NB4 (cell line): ENCODE measurements at regions not wholly inside any gene's neighbourhood (a gene's known extent, or its start where the extent isn't known, plus 50 kb on each side); places are given as distances from the start of the nearest gene placed in this dataset.

ENCODE experiments used
- CTCF ChIP-seq: IDR thresholded peaks from one replicate; pipeline ENCODE4 v1.5.1; 2012; ENCODE audit warnings: low read depth, low read length
- MAX ChIP-seq: IDR thresholded peaks from 2 replicates; pipeline ENCODE4 v1.6.1; 2011; ENCODE audit warnings: low read depth, low read length

GRCh38 chr2:107195631-107196030, 309.7 kb upstream of the ST6GAL2 start:
- no peak for TF ChIP-seq CTCF
- TF ChIP-seq MAX = no peak
